Neutrophil (primary cell): ENCODE measurements at regions not wholly inside any gene's neighbourhood (a gene's known extent, or its start where the extent isn't known, plus 50 kb on each side); places are given as distances from the start of the nearest gene placed in this dataset.

ENCODE experiments used
- H3K27ac ChIP-seq: fragments of 200-600 bp; sonication (generic); 2 replicates; pipeline ENCODE4 v1.5.1; 2016; ENCODE audit warnings: mild to moderate bottlenecking, moderate library complexity
- H3K27me3 ChIP-seq: fragments of 200-600 bp; sonication (generic); 2 replicates; pipeline ENCODE4 v1.6.0; 2016; ENCODE audit warnings: mild to moderate bottlenecking
- H3K36me3 ChIP-seq: fragments of 200-600 bp; sonication (generic); 2 replicates; pipeline ENCODE4 v1.5.1; 2017
- H3K4me1 ChIP-seq, 2 experiments: fragments of 200-600 bp in 1 of 2; sonication (generic) in 1 of 2; 1 replicate in 1 of 2; 2 replicates in 1 of 2; pipeline versions ENCODE4 v1.5.1 to v1.6.1; 2013 to 2016; ENCODE audit warnings: low read depth in 1 of 2, low read length in 1 of 2, mild to moderate bottlenecking in 1 of 2, moderate library complexity in 1 of 2; ENCODE audit not compliant: control insufficient read depth in 1 of 2, insufficient read depth in 1 of 2
- H3K4me3 ChIP-seq, 2 experiments: fragments of 200-600 bp in 1 of 2; sonication (generic) in 1 of 2; 1 replicate in 1 of 2; 2 replicates in 1 of 2; pipeline ENCODE4 v1.5.1; 2013 to 2016; ENCODE audit warnings: low read depth in 1 of 2, low read length in 1 of 2, mild to moderate bottlenecking in 1 of 2, moderate library complexity in 1 of 2
- H3K9me3 ChIP-seq: fragments of 200-600 bp; sonication (generic); 2 replicates; pipeline ENCODE4 v1.5.1; 2016
- CTCF ChIP-seq: fragments of 200-600 bp; sonication (generic); IDR thresholded peaks from 2 replicates; pipeline ENCODE4 v1.5.1; 2016; ENCODE audit warnings: antibody characterized with exemption

GRCh38 chr4:120316416-120316815 lies 249.8 kb upstream of the MAD2L1 start:
- no peak overlapping the region for H3K4me3 ChIP-seq
- TF ChIP-seq CTCF, result no peak
- no peak overlapping the region for H3K27ac ChIP-seq

GRCh38 chr4:120314969-120315368 lies 248.3 kb upstream of the MAD2L1 start:
- Histone ChIP-seq H3K27ac (no peak overlapping the region), H3K9me3 (no peaks in the 10 kb centered on the region), H3K4me3 (no peak overlapping the region), H3K4me1 (no peaks in the 10 kb centered on the region), H3K36me3 (no peaks in the 10 kb centered on the region), H3K27me3 (no peaks in the 10 kb centered on the region)
- TF ChIP-seq CTCF, result no peak

More at GRCh38 chr4:120316416-120316815, 249.8 kb upstream of the MAD2L1 start:
- Histone ChIP-seq H3K27me3 (no peaks in the 10 kb centered on the region), H3K9me3 (no peaks in the 10 kb centered on the region), H3K36me3 (no peaks in the 10 kb centered on the region), H3K4me1 (no peaks in the 10 kb centered on the region)

- TF ChIP-seq CTCF, result no peak
- no peaks in the 10 kb centered on the region for H3K4me1 ChIP-seq
- no peaks in the 10 kb centered on the region for H3K27me3 ChIP-seq
- H3K36me3 ChIP-seq, result no peaks in the 10 kb centered on the region
- no peaks in the 10 kb centered on the region for H3K9me3 ChIP-seq
- H3K27ac ChIP-seq, result no peak overlapping the region
- H3K4me3 ChIP-seq, result no peak overlapping the region
These were observed 238.2 kb upstream of the MAD2L1 start for GRCh38 chr4:120304801-120305200.

GRCh38 chr4:120299631-120300030 lies 233.0 kb upstream of the MAD2L1 start:
- TF ChIP-seq CTCF, result no peak
- Histone ChIP-seq H3K9me3 (no peaks in the 10 kb centered on the region), H3K27ac (no peak overlapping the region), H3K4me3 (no peak overlapping the region), H3K27me3 (no peaks in the 10 kb centered on the region), H3K36me3 (no peaks in the 10 kb centered on the region), H3K4me1 (no peaks in the 10 kb centered on the region)

GRCh38 chr4:120293341-120293740 lies 226.7 kb upstream of the MAD2L1 start:
- TF ChIP-seq CTCF, result no peak
- no peak overlapping the region for H3K27ac ChIP-seq
- no peaks in the 10 kb centered on the region for H3K27me3 ChIP-seq
- H3K4me1 ChIP-seq, result no peaks in the 10 kb centered on the region
- H3K4me3 ChIP-seq, result no peak overlapping the region
- no peaks in the 10 kb centered on the region for H3K36me3 ChIP-seq
- H3K9me3 ChIP-seq, result no peaks in the 10 kb centered on the region

GRCh38 chr4:120291541-120291940 lies 224.9 kb upstream of the MAD2L1 start:
- Histone ChIP-seq H3K9me3 (no peaks in the 10 kb centered on the region), H3K4me1 (no peaks in the 10 kb centered on the region), H3K27me3 (no peaks in the 10 kb centered on the region), H3K4me3 (no peak overlapping the region), H3K36me3 (no peaks in the 10 kb centered on the region), H3K27ac (no peak overlapping the region)
- TF ChIP-seq CTCF, result no peak
